ENCODE measurements at regions not wholly inside any gene's neighbourhood (a gene's known extent, or its start where the extent isn't known, plus 50 kb on each side); places are given as distances from the start of the nearest gene placed in this dataset.

- Mint-ChIP-seq H3K27ac (no peak overlapping the region), H3K4me1 (ENCODE audit: low read depth) (no peaks in the 10 kb centered on the region), H3K9me3 (ENCODE audit: low read depth) (no peaks in the 10 kb centered on the region), H3K4me3 (no peak overlapping the region), H3K27me3 (no peaks in the 10 kb centered on the region), H3K36me3 (no peaks in the 10 kb centered on the region)
These were observed 326.6 kb downstream of the MN1 start for GRCh38 chr22:27474711-27475547.

- Mint-ChIP-seq H3K4me3 (no peak overlapping the region), H3K27me3 (no peaks in the 10 kb centered on the region), H3K4me1 (ENCODE audit: low read depth) (no peaks in the 10 kb centered on the region), H3K36me3 (no peaks in the 10 kb centered on the region), H3K27ac (no peak overlapping the region), H3K9me3 (ENCODE audit: low read depth) (no peaks in the 10 kb centered on the region)
These were observed 326.0 kb downstream of the MN1 start for GRCh38 chr22:27475548-27475897.

DNA sequence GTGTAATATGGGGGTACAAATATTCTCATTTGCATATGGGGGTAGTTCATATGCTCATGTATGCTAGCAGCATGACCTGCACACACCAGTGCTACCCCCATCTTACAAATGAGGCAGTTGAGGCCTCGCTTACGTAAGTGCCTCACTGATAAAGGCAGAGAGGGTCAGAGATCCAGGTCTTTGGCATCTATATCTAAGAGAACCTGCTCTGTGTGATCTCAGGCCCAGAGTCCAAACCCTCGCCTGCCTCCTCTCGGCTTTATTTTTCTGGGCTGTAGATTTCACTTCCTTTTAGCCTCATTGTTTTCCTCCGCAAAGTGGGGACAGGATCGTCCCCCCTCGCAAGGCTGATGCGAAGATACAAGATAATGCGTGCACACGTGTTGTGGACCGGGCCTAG is 325.2 kb downstream of the MN1 start:
- H3K27me3 Mint-ChIP-seq: no peaks in the 10 kb centered on the region
- no peaks in the 10 kb centered on the region for H3K36me3 Mint-ChIP-seq
- H3K27ac Mint-ChIP-seq: no peak overlapping the region
- H3K9me3 Mint-ChIP-seq (ENCODE audit: low read depth): no peaks in the 10 kb centered on the region
- H3K4me3 Mint-ChIP-seq: no peak overlapping the region
- no peaks in the 10 kb centered on the region for H3K4me1 Mint-ChIP-seq (ENCODE audit: low read depth)

GRCh38 chr22:27476729-27477128 is 324.8 kb downstream of the MN1 start:
- no peaks in the 10 kb centered on the region for H3K27me3 Mint-ChIP-seq
- H3K27ac Mint-ChIP-seq: no peak overlapping the region
- no peaks in the 10 kb centered on the region for H3K9me3 Mint-ChIP-seq (ENCODE audit: low read depth)
- no peaks in the 10 kb centered on the region for H3K4me1 Mint-ChIP-seq (ENCODE audit: low read depth)
- H3K4me3 Mint-ChIP-seq: no peak overlapping the region
- H3K36me3 Mint-ChIP-seq: no peaks in the 10 kb centered on the region

DNA sequence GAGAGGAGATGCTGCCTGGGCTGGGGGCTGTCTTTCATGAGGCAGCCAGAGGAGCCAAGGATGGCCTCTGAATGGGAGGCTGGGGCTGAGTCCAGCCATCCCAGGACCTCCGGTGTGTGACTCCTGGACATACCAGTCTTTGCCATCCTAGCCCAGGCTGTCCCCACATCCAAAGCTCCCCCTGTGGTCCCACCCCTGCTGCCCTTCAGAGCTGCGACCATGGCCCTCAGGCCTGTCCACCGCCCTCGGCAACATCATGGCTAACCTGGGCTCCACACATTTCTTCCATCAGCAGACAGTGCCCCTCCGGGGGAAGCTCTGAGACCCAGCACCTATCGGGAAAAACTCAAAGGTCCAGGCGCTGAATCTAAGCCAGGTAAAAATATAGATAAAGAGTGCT is 324.4 kb downstream of the MN1 start:
- Mint-ChIP-seq H3K9me3 (ENCODE audit: low read depth) (no peaks in the 10 kb centered on the region), H3K27me3 (no peaks in the 10 kb centered on the region), H3K4me3 (no peak overlapping the region), H3K27ac (no peak overlapping the region), H3K36me3 (no peaks in the 10 kb centered on the region), H3K4me1 (ENCODE audit: low read depth) (no peaks in the 10 kb centered on the region)

GRCh38 chr22:27480487-27480886 is 321.1 kb downstream of the MN1 start:
- Mint-ChIP-seq H3K27me3 (no peaks in the 10 kb centered on the region), H3K36me3 (no peaks in the 10 kb centered on the region), H3K4me1 (ENCODE audit: low read depth) (no peaks in the 10 kb centered on the region), H3K9me3 (ENCODE audit: low read depth) (no peaks in the 10 kb centered on the region), H3K4me3 (no peak overlapping the region), H3K27ac (no peak overlapping the region)

GRCh38 chr22:27482402-27482801 is 319.2 kb downstream of the MN1 start:
- Mint-ChIP-seq H3K27ac (no peak overlapping the region), H3K27me3 (no peaks in the 10 kb centered on the region), H3K36me3 (no peaks in the 10 kb centered on the region), H3K9me3 (ENCODE audit: low read depth) (no peaks in the 10 kb centered on the region), H3K4me1 (ENCODE audit: low read depth) (no peaks in the 10 kb centered on the region), H3K4me3 (no peak overlapping the region)

DNA sequence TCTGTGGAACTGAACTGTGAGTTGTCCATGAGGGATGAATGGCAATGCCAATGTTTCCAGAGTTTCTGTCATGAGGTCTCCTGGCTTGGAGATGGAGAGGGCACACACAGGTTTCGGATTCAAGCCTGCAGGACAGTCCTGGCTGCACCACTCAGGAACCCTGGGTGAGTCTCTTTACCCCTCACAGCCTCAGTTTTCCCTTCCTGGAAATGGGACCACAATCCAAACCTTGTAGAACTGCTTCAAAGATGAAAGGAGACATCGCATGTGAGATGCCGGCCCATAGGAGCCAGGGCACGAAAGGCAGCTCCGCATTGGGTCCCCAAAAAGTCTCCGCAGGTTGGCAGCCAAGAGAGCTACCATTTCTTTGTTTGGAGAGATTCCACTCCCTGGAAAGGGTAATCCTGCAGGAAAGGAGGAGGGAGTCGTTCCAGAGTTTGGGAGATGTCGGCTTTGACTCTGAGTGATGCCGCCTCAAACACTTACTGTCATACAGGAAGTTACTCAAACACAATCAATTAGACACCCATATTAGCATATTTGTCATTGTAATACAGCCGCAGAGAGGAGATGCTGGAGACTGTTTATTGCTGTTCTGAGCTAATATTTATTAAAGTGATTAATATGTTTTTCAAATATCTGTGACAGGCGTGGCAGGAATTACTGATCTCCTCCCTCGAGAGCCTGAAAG is 318.3 kb downstream of the MN1 start:
- H3K27me3 Mint-ChIP-seq: no peaks in the 10 kb centered on the region
- no peaks in the 10 kb centered on the region for H3K9me3 Mint-ChIP-seq (ENCODE audit: low read depth)
- H3K27ac Mint-ChIP-seq: no peak overlapping the region
- H3K36me3 Mint-ChIP-seq: no peaks in the 10 kb centered on the region
- no peak overlapping the region for H3K4me3 Mint-ChIP-seq
- no peaks in the 10 kb centered on the region for H3K4me1 Mint-ChIP-seq (ENCODE audit: low read depth)

GRCh38 chr22:27485842-27486241 is 315.7 kb downstream of the MN1 start:
- Mint-ChIP-seq H3K4me1 (ENCODE audit: low read depth) (no peaks in the 10 kb centered on the region), H3K4me3 (no peak overlapping the region), H3K27ac (no peak overlapping the region), H3K36me3 (no peaks in the 10 kb centered on the region), H3K27me3 (no peaks in the 10 kb centered on the region), H3K9me3 (ENCODE audit: low read depth) (no peaks in the 10 kb centered on the region)

DNA sequence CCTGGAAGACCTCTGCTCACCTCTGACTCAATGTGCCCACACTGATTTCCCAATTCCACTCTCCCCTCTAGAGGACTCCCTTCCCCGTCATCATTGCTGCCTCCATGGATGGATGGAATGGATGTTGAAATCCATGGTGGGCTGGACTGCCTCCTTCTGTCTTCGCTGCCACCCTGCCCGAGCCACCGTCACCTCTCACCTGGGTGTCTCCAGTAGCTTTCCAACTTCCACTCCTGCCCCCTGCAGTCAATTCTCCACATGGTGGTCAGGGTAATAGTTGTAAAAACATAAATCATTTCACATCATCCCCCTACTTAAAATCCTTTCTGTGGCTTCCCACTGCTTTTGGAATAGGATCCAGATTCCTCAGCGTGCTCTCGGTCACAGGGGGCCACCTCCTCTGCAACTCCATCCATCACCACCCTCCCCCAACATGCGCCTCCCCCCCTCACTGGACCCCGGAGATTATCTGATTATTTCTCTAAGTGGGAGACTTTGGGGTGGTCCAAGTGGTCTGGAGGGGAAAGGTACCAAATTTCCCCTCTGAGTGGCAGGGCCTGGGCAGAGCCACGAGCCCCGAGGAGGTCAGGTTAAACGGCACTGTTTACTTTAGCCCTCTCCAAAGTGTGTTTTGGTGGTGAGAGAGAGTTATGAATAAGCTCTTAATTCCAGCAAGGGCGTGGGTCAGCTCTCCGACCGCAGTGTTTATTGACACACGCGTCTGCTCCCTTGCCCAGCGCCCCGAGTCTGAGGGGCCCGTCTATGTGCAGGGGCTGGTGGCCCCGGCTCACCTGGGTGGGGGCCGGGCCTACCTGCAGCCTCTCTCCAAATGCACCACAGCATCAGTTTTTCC is 313.7 kb downstream of the MN1 start:
- Mint-ChIP-seq H3K27me3 (no peaks in the 10 kb centered on the region), H3K4me1 (ENCODE audit: low read depth) (no peaks in the 10 kb centered on the region), H3K9me3 (ENCODE audit: low read depth) (no peaks in the 10 kb centered on the region), H3K36me3 (peaks cover 4% of the 10 kb centered on the region), H3K4me3 (no peak overlapping the region), H3K27ac (no peak overlapping the region)

- Mint-ChIP-seq H3K27ac (no peak overlapping the region), H3K9me3 (ENCODE audit: low read depth) (no peaks in the 10 kb centered on the region), H3K4me1 (ENCODE audit: low read depth) (no peaks in the 10 kb centered on the region), H3K4me3 (no peak overlapping the region), H3K36me3 (peaks cover 4% of the 10 kb centered on the region), H3K27me3 (no peaks in the 10 kb centered on the region)
These were observed 312.9 kb downstream of the MN1 start for GRCh38 chr22:27488456-27489177.

GRCh38 chr22:27489178-27489675 is 312.3 kb downstream of the MN1 start:
- Mint-ChIP-seq H3K4me3 (no peak overlapping the region), H3K4me1 (ENCODE audit: low read depth) (no peaks in the 10 kb centered on the region), H3K36me3 (peaks cover 4% of the 10 kb centered on the region), H3K9me3 (ENCODE audit: low read depth) (no peaks in the 10 kb centered on the region), H3K27ac (no peak overlapping the region), H3K27me3 (no peaks in the 10 kb centered on the region)

DNA sequence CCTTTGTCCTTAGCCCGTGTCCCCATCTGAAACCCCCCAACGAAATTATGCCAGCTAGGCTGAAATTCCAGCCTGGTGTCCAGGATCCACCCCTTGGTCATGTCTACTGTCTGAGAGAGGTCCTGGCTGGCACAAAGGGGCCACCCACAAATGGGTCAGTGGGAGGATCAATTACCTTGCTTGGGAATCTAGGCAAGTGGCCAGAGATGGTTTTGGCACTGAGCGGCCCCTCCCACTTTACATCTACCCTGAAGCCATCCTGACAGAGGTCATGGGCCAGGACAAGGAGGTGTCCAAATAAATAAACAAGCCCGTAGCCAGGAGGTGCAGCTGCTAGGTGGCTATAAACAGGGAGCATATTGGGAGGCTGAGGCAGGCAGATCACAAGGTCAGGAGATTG is 311.5 kb downstream of the MN1 start:
- Mint-ChIP-seq H3K27ac (no peak overlapping the region), H3K36me3 (peaks cover 4% of the 10 kb centered on the region), H3K4me3 (no peak overlapping the region), H3K27me3 (no peaks in the 10 kb centered on the region), H3K4me1 (ENCODE audit: low read depth) (no peaks in the 10 kb centered on the region), H3K9me3 (ENCODE audit: low read depth) (no peaks in the 10 kb centered on the region)

DNA sequence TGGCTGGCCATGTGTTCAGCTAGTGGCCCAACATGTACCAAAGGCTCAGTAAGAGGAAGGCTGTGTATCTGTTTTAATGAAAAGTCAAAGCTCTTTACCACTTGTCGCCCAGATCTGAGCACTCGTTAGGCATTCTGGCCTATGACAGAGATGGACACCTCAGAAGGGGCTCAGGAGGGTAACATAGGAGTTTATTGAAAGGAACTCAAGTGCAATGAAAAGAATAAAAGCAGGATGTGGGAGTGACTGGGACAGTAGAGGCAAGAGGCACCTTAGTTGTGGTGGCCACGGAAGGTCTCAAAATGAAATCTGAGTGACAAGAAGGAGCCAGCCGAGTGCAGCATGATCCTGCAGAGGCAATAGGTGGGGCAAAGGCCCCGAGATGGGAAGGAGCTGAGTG is 309.7 kb downstream of the MN1 start:
- H3K27ac Mint-ChIP-seq: no peak overlapping the region
- no peaks in the 10 kb centered on the region for H3K27me3 Mint-ChIP-seq
- no peak overlapping the region for H3K4me3 Mint-ChIP-seq
- no peaks in the 10 kb centered on the region for H3K9me3 Mint-ChIP-seq (ENCODE audit: low read depth)
- H3K4me1 Mint-ChIP-seq (ENCODE audit: low read depth): no peaks in the 10 kb centered on the region
- peaks cover 4% of the 10 kb centered on the region for H3K36me3 Mint-ChIP-seq
